GM12875 (cell line): ENCODE measurements at regions not wholly inside any gene's neighbourhood (a gene's known extent, or its start where the extent isn't known, plus 50 kb on each side); places are given as distances from the start of the nearest gene placed in this dataset.

Experiments
- H3K4me3 ChIP-seq: one replicate; pipeline ENCODE4 v1.5.1; 2011; ENCODE audit warnings: low read depth, low read length, control low read depth
- TF ChIP-seq, protein P1 (sequence below): IDR thresholded peaks from 2 replicates; pipeline ENCODE4 v1.5.1; 2011; ENCODE audit warnings: low read depth, mild to moderate bottlenecking, control low read depth, inconsistent platforms, low read length, moderate library complexity, borderline replicate concordance; ENCODE audit not compliant: insufficient read depth

- TF ChIP-seq, protein P1, sequence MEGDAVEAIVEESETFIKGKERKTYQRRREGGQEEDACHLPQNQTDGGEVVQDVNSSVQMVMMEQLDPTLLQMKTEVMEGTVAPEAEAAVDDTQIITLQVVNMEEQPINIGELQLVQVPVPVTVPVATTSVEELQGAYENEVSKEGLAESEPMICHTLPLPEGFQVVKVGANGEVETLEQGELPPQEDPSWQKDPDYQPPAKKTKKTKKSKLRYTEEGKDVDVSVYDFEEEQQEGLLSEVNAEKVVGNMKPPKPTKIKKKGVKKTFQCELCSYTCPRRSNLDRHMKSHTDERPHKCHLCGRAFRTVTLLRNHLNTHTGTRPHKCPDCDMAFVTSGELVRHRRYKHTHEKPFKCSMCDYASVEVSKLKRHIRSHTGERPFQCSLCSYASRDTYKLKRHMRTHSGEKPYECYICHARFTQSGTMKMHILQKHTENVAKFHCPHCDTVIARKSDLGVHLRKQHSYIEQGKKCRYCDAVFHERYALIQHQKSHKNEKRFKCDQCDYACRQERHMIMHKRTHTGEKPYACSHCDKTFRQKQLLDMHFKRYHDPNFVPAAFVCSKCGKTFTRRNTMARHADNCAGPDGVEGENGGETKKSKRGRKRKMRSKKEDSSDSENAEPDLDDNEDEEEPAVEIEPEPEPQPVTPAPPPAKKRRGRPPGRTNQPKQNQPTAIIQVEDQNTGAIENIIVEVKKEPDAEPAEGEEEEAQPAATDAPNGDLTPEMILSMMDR, result no peak
- no peak overlapping the region for H3K4me3 ChIP-seq
Observed at GRCh38 chr3:177598097-177598833, 401.0 kb upstream of the TBL1XR1 start.

- no peak overlapping the region for H3K4me3 ChIP-seq
- TF ChIP-seq, protein P1, result no peak
Observed at GRCh38 chr3:177599326-177599725, 402.0 kb upstream of the TBL1XR1 start.

DNA sequence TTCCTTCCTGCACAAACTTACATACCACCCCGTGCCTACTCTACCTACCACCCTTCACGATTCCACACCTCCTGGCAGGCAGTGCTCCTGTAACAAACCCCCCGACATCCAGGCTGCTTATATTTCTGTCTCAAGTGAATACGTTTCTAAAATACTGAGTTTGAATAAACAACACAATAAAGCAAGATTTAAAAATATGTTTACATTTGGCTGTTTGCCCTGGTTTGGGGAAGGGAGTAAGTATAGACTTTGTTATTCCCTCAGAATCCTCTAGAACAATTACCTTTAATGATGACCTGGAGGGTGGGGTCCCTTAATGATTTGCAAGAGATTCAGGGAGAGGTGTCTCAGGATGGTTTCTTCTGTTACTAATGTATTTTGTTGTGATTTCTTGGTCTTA lies 402.6 kb upstream of the TBL1XR1 start:
- H3K4me3 ChIP-seq, result no peak overlapping the region
- TF ChIP-seq, protein P1, result no peak

GRCh38 chr3:177600411-177600810 lies 403.1 kb upstream of the TBL1XR1 start:
- TF ChIP-seq, protein P1, result no peak
- H3K4me3 ChIP-seq, result no peak overlapping the region

DNA sequence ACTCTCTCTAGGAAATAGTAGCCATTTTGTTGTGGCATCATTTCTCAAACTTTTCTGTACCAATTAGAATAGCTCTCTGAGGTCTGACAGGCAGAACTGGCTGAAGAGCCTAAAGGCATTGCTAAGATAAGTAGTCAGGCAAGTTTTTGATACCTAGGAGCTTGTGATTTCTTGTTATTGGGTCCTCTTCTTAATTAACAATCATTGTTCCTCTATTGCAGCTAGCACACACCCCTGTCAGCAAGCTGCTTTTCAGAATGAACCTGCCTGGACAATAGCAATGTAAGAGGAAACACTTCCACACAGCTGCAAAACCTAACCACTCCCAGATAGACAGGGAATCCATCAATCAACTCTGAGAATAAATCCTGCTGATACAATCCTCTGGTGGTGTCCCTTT lies 403.9 kb upstream of the TBL1XR1 start:
- H3K4me3 ChIP-seq, result no peak overlapping the region
- TF ChIP-seq, protein P1, result no peak

DNA sequence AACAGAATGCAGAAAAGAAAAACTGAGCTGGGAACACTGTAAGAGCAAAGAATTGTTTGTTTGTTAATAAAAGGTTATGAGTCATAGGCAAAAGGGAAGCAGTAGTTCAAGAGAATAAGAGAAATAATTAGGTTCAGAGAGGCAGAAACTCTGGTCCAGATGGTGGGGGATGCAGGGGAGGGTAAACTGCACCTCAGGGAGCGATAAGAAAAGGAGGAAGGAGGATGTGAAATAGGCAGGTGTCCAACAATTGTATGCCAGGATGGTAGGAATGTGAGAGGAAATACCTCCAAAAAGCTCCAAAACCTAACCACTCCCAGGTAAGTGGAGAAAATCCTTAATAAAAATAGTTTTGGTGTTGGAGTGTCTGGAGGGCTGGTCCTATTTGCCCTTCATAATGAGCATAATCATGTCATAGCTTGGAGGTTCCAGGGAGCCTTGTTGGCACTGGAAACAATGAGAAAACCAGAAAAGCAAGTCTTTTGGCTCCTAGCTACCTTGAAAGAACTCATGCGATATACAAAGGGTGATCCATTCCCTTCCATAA lies 405.4 kb upstream of the TBL1XR1 start:
- TF ChIP-seq, protein P1, result no peak
- no peak overlapping the region for H3K4me3 ChIP-seq

DNA sequence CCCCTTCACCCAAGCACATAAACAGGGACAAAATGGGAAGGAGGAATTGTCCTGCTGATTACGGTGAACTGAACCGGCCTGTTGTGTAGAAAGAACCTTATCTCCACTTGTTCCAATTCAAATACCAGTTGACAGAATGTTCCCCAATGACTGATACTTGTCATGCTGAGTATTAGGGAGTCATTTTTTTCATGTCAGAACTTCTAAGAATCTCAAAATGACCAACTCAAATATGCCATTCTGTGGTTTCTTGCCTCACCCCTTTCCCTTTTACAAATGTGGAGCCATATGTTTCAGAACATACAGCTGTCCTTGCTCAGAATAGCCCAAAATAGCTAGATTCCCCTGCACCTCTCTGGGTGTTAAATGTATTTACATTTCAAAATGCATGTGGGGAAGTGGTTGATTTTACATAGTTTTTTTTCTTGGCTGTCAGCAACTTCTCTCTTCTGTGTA lies 405.9 kb upstream of the TBL1XR1 start:
- H3K4me3 ChIP-seq, result no peak overlapping the region
- TF ChIP-seq, protein P1, result no peak
